HG02588 (cell line): ENCODE measurements at regions not wholly inside any gene's neighbourhood (a gene's known extent, or its start where the extent isn't known, plus 50 kb on each side); places are given as distances from the start of the nearest gene placed in this dataset.
"Not testable (repeated sequence)": the region's sequence is repeated elsewhere in the genome, so short reads cannot be mapped to it uniquely, and the experiment has no call there.

Experiments
- ATAC-seq: cut with Tn5 transposase; IDR thresholded peaks from one replicate; pipeline ENCODE4 v1.9.1; 2021; ENCODE audit warnings: mild to moderate bottlenecking, moderate library complexity; ENCODE audit not compliant: unreplicated experiment

DNA sequence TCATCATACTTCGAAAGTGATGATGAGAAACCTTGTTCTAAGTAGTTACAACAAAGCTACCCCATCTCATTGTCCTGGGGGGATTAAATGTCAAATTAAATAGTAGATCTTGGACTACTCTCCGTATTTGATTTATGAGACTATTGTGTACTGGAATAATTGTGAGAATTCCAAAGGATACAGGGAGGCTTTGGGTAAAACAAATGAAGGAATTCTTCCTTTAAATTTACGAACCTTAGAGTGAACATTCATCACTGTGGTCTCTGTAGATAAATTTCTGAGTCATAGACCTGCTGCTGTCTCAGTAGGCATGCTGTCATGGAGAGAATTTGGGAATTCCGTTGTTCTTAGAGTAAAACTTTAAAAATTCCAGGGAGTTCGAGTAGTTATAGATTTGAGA, 836.2 kb downstream of the DNAH5 start:
- ATAC-seq, result no peak

GRCh38 chr5:13107537-13107936, 837.0 kb downstream of the DNAH5 start:
- no peak for ATAC-seq

- ATAC-seq, result no peak
Measured at GRCh38 chr5:13081116-13081515, 863.4 kb downstream of the DNAH5 start.

- not testable (repeated sequence) for ATAC-seq
Measured at GRCh38 chr5:13072936-13073335, 871.6 kb downstream of the DNAH5 start.

- ATAC-seq, result no peak
Measured at GRCh38 chr5:13063088-13063487, 881.4 kb downstream of the DNAH5 start.

GRCh38 chr5:13045897-13046551, 898.5 kb downstream of the DNAH5 start:
- ATAC-seq, result no peak

- ATAC-seq, result no peak
Measured at GRCh38 chr5:13034061-13034460, 910.4 kb downstream of the DNAH5 start.

DNA sequence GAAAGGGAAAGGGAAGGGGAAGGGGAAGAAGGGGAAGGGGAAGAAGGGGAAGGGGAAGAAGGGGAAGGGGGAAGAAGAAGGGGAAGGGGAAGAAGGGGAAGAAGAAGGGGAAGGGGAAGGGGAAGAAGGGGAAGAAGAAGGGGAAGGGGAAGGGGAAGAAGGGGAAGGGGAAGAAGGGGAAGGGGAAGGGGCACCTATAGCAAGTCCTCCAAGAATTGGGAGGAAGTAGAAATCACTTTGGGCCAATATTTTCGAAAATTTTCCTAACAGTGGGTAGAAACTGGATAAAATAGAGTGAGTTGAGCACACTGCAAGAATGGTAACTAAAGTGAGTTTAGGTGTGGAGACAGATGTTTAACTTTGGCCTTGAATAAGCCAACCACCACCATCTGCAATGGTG, 915.3 kb downstream of the DNAH5 start:
- ATAC-seq, result no peak

GRCh38 chr5:13027874-13028273, 916.6 kb downstream of the DNAH5 start:
- ATAC-seq, result no peak

- ATAC-seq, result no peak
Measured at GRCh38 chr5:13019729-13020128, 924.8 kb downstream of the DNAH5 start.

GRCh38 chr5:13003457-13003856, 941.0 kb downstream of the DNAH5 start:
- no peak for ATAC-seq

DNA sequence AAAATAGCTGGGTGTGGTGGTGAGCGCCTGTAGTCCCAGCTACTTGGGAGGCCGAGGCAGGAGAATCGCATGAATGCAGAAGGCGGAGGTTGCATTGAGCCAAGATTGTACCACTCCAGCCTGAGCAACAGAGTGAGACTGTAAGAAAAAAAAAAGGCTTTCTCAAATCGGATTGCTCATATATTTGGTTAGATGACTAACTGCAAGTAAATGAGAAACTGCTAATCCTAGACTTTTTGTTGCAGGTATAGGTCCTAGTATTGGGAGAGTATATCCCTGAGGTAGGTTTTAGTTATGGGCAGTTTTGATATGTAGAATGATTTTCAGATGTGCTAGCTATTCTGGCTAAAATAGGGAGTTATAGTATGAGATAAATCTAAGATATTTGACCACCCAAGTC, 944.8 kb downstream of the DNAH5 start:
- no peak for ATAC-seq

GRCh38 chr5:12985142-12985541, 959.3 kb downstream of the DNAH5 start:
- no peak for ATAC-seq

- no peak for ATAC-seq
Measured at GRCh38 chr5:12974856-12975255, 969.6 kb downstream of the DNAH5 start.

GRCh38 chr5:12965804-12966203, 978.7 kb downstream of the DNAH5 start:
- ATAC-seq, result no peak

- no peak for ATAC-seq
Measured at GRCh38 chr5:12959713-12960112, 984.8 kb downstream of the DNAH5 start.

- ATAC-seq, result no peak
Measured at GRCh38 chr5:12952409-12952808, 992.1 kb downstream of the DNAH5 start.

- no peak for ATAC-seq
Measured at GRCh38 chr5:12951846-12952245, 992.6 kb downstream of the DNAH5 start.

DNA sequence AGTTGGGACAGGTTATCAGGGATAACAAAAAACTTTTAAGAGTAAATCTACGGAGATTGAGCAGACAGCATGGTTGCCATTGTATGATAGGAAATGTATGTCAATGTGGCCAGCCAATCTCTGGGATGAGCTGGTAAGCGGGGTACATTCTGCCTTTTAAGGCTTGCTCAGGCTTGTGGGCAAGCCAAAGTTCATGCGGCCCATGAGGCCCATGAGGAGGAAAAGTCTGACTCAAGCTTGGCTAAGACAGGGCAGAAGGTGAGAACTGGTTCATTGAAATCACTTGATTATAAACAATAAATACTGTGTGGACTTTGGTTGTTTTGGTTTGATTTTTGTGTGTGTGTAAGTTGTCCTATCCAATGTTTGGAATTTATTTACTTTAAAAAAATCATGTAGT, 997.1 kb downstream of the DNAH5 start:
- ATAC-seq, result no peak

- not testable (repeated sequence) for ATAC-seq
Measured at GRCh38 chr5:12945477-12945876, 999.0 kb downstream of the DNAH5 start.

DNA sequence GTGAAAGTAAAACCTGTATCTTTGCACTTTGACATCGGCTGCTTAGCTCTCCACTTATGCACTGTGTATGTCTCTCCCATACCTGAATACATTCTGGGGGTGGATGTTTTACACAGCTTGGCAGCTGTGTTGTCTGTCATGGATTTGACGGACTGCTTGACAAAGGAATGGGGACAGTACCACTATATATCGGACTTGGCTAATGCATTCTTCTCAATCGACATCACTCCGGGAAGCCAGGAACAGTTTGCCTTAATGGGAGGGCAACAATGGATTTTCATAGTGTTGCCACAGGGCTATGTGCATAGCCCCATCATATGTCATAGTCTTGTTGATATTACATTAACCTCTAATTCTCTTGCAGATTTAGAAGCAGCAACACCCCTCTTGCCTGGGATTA, 1008.3 kb downstream of the DNAH5 start:
- no peak for ATAC-seq

DNA sequence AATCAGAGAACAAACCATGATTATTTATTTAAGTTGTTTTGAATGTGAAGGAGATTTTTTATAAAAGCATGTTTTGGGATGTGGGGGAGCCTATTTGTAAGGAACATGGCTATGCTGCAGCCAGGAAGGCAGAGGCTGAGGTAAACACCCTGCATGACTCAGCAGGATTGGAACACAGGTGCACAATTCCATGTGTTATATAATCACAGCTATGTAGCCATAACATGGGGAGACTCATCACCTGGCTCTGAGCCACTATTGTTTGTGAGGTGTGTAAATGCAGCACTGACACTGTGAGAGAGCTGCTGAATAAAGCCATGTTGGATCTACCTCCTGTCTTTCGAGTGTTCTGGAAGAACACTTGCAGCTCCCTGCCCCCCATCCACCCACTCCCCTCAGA, 1009.8 kb downstream of the DNAH5 start:
- no peak for ATAC-seq

DNA sequence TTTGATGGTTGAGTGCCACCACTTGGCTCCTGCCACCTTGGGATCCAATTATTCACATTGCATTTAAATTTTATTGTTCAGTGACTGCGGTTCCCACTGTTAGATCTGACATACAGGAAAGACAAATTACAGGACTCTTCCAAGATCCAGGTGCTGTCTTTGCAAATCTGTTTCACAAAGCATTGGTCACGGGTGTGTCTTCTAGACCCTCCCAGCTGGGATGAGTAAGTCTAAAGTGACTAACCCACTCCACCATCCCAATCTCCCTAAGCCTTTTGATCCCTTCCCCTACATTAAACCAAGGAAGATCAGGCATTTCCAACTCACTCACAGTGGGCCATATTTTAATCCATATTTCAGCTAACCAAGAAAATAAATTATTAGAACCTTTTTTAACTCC, 1016.3 kb upstream of the CTNND2 start:
- ATAC-seq, result no peak
